DMS53 treated with DMSO at 0.1 percent for 48 hours (cell line): ENCODE measurements at regions not wholly inside any gene's neighbourhood (a gene's known extent, or its start where the extent isn't known, plus 50 kb on each side); places are given as distances from the start of the nearest gene placed in this dataset.

Source experiments
- DNase-seq: peaks from one replicate; lab custom pipeline; 2025; ENCODE audit not compliant: unreplicated experiment; lab: John Stamatoyannopoulos, UW

- no peak for DNase-seq
These were observed 888.4 kb upstream of the PHF14 start for GRCh38 chr7:10085231-10085630.

GRCh38 chr7:10100572-10100971 lies 873.1 kb upstream of the PHF14 start:
- no peak for DNase-seq

- no peak for DNase-seq
These were observed 872.3 kb upstream of the PHF14 start for GRCh38 chr7:10101351-10101750.

GRCh38 chr7:10104292-10104691 lies 869.4 kb upstream of the PHF14 start:
- DNase-seq = no peak

- DNase-seq = no peak
These were observed 867.1 kb upstream of the PHF14 start for GRCh38 chr7:10106609-10107008.

- DNase-seq = no peak
These were observed 857.2 kb upstream of the PHF14 start for GRCh38 chr7:10116511-10116910.

GRCh38 chr7:10117815-10118214 lies 855.9 kb upstream of the PHF14 start:
- DNase-seq = no peak

GRCh38 chr7:10120936-10121335 lies 852.7 kb upstream of the PHF14 start:
- no peak for DNase-seq

- DNase-seq = no peak
These were observed 852.0 kb upstream of the PHF14 start for GRCh38 chr7:10121631-10122030.

GRCh38 chr7:10122551-10123100 lies 851.0 kb upstream of the PHF14 start:
- DNase-seq = no peak

GRCh38 chr7:10128748-10129147 lies 844.9 kb upstream of the PHF14 start:
- DNase-seq = peak; percentile 15

GRCh38 chr7:10138087-10138854 lies 835.4 kb upstream of the PHF14 start:
- DNase-seq = no peak

GRCh38 chr7:10146271-10146670 lies 827.4 kb upstream of the PHF14 start:
- no peak for DNase-seq

GRCh38 chr7:10156972-10157371 lies 816.7 kb upstream of the PHF14 start:
- no peak for DNase-seq

GRCh38 chr7:10181996-10182395 lies 791.7 kb upstream of the PHF14 start:
- DNase-seq = peak; percentile 70

GRCh38 chr7:10192074-10192473 lies 781.6 kb upstream of the PHF14 start:
- DNase-seq = no peak

GRCh38 chr7:10205696-10206095 lies 768.0 kb upstream of the PHF14 start:
- DNase-seq = peak; percentile 13

- DNase-seq = no peak
These were observed 763.7 kb upstream of the PHF14 start for GRCh38 chr7:10210000-10210399.

- peak; percentile 13 for DNase-seq
These were observed 762.7 kb upstream of the PHF14 start for GRCh38 chr7:10211016-10211415.

GRCh38 chr7:10211861-10212260 lies 761.8 kb upstream of the PHF14 start:
- no peak for DNase-seq

- DNase-seq = no peak
These were observed 761.0 kb upstream of the PHF14 start for GRCh38 chr7:10212649-10213048.

- DNase-seq = no peak
These were observed 757.2 kb upstream of the PHF14 start for GRCh38 chr7:10216462-10216861.

GRCh38 chr7:10221084-10221483 lies 752.6 kb upstream of the PHF14 start:
- no peak for DNase-seq
